Stomach (tissue), 8 donors: ENCODE measurements at regions not wholly inside any gene's neighbourhood (a gene's known extent, or its start where the extent isn't known, plus 50 kb on each side); places are given as distances from the start of the nearest gene placed in this dataset.

Experiments used
- DNase-seq, 2 donors: peaks; one replicate each; pipeline versions ENCODE4 v3.0.0 to v3.0.0-alpha.2; 2013 to 2019
- H3K27ac ChIP-seq, 5 donors: fragments of 200-600 bp in 4 of 5; sonication (generic) in 4 of 5; one replicate each; pipeline ENCODE4 v1.5.1; 2013 to 2019; ENCODE audit warnings: mild to moderate bottlenecking in 1 of 5, moderate library complexity in 1 of 5
- H3K27me3 ChIP-seq, 3 donors: fragments of 200-600 bp; sonication (generic); one replicate each; pipeline ENCODE4 v1.5.1; 2017 to 2019; ENCODE audit warnings: mixed run types in 1 of 3
- H3K36me3 ChIP-seq, 4 donors: fragments of 200-600 bp; sonication (generic); 1 replicate in 3 of 4; 2 replicates in 1 of 4; pipeline ENCODE4 v1.5.1; 2016 to 2019
- H3K4me1 ChIP-seq, 4 donors: fragments of 200-600 bp; sonication (generic); one replicate each; pipeline ENCODE4 v1.5.1; 2016 to 2019
- H3K4me3 ChIP-seq, 4 donors: fragments of 200-600 bp; sonication (generic) in 3 of 4; one replicate each; pipeline ENCODE4 v1.5.1; 2016 to 2019; ENCODE audit warnings: mild to moderate bottlenecking in 1 of 4
- H3K9me3 ChIP-seq, 4 donors: fragments of 200-600 bp; sonication (generic); one replicate each; pipeline ENCODE4 v1.5.1; 2016 to 2019
- CTCF ChIP-seq, 7 experiments: fragments of 450-650 bp in 4 of 7; fragments of 200-600 bp in 3 of 7; sonication (generic) in 3 of 7; IDR thresholded peaks; one replicate each; pipeline ENCODE4 v1.5.1; 2016 to 2019; ENCODE audit warnings: antibody characterized with exemption in 7 of 7, control low read depth in 2 of 7, mild to moderate bottlenecking in 1 of 7
- EP300 ChIP-seq: sonication (generic); formaldehyde crosslinking; IDR thresholded peaks from one replicate; pipeline ENCODE4 v1.6.1; 2017; ENCODE audit warnings: antibody characterized with exemption
- POLR2A ChIP-seq, 4 donors: fragments of 450-650 bp; IDR thresholded peaks; one replicate each; pipeline ENCODE4 v1.6.1; 2016; ENCODE audit warnings: antibody characterized with exemption in 4 of 4, control low read depth in 2 of 4, mild to moderate bottlenecking in 1 of 4, moderate library complexity in 1 of 4
- POLR2AphosphoS5 ChIP-seq, 3 donors: sonication (generic); formaldehyde crosslinking; IDR thresholded peaks; one replicate each; pipeline ENCODE4 v1.6.1; 2016; ENCODE audit warnings: antibody characterized with exemption in 3 of 3
- WGBS, 5 donors: extraction: QIAGEN DNeasy Blood & Tissue Kit in 3 of 5; methylation state at CpG; one replicate each; pipeline versions ENCODE4 v1.1.5 to v1.1.7; 2013 to 2018; 5-methylcytosine and 5-hydroxymethylcytosine counted together
- intact Hi-C: fragments of 100-400 bp; cut with DNase I; formaldehyde crosslinking; loops from one replicate; pipeline ENCODE4 v1.15.1; 2023; ENCODE audit warnings: low total_unique reads
- small RNA-seq, 4 donors: library from RNA; depleted of rRNA; stranded (forward); fragments of <200 nt; gene quantifications; one replicate each; pipeline ENCODE3, GENCODE V24; 2016
- donor health status: healthy with polysubstance abuse.
- donor health status: Bipolar disorder and iron deficiency.
- donor health status: healthy.

- DNase-seq: no peak
- H3K4me1 ChIP-seq: no peaks in the 10 kb centered on the region
- H3K9me3 ChIP-seq: no peaks in the 10 kb centered on the region
- no peaks in the 10 kb centered on the region for H3K36me3 ChIP-seq
- H3K27me3 ChIP-seq: no peaks in the 10 kb centered on the region
- TF ChIP-seq POLR2A (IDR thresholded peaks at IDR 0.05) (no peak), POLR2AphosphoS5 (IDR thresholded peaks at IDR 0.05) (no peak), CTCF (IDR thresholded peaks at IDR 0.05) (no peak), EP300 (no peak)
- 57 to 90% (median 83%) methylated on average over 2 to 3 of the region's 3 CpGs for WGBS, 5 donors
- H3K4me3 ChIP-seq: no peak overlapping the region
- no peak overlapping the region for H3K27ac ChIP-seq
- intact Hi-C loops: no loop called here
Observed at GRCh38 chr12:11595080-11595479, 54.4 kb upstream of the ETV6 start.

DNA sequence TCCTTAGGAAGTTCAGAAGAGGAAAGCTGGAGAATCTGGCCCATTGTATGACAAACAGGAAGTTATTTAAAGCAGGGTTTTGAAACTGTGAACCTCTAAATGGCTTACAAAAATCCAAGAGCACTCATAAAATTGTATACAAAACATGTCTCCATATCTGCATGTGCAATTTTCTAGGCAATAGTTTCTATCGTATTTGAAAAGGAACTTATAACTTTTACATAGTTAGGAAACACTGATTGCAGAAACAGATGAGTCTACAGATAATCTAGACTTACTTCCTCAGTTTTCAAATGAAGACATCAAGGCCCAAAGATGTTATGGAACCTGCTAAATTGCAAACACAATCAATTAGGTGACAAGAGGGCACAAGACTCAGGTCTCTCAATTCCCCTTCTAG, 53.3 kb upstream of the ETV6 start:
- Histone ChIP-seq H3K4me3 (no peak overlapping the region), H3K27me3 (no peaks in the 10 kb centered on the region), H3K9me3 (no peaks in the 10 kb centered on the region), H3K4me1 (no peaks in the 10 kb centered on the region), H3K36me3 (no peaks in the 10 kb centered on the region), H3K27ac (no peak overlapping the region)
- DNase-seq: no peak
- intact Hi-C loops: no loop called here
- WGBS, 5 donors: 63 to 85% (median 72%) methylated on average over 1 of the region's 1 CpG
- no peak for TF ChIP-seq POLR2AphosphoS5 (IDR thresholded peaks at IDR 0.05)
- no peak for TF ChIP-seq EP300
- TF ChIP-seq POLR2A (IDR thresholded peaks at IDR 0.05): no peak
- no peak for TF ChIP-seq CTCF (IDR thresholded peaks at IDR 0.05)

- H3K9me3 ChIP-seq: no peaks in the 10 kb centered on the region
- intact Hi-C loops: no loop called here
- no peaks in the 10 kb centered on the region for H3K36me3 ChIP-seq
- H3K27ac ChIP-seq: no peak overlapping the region
- H3K4me3 ChIP-seq: no peak overlapping the region
- TF ChIP-seq POLR2AphosphoS5 (IDR thresholded peaks at IDR 0.05) (no peak), EP300 (no peak), POLR2A (IDR thresholded peaks at IDR 0.05) (no peak), CTCF (IDR thresholded peaks at IDR 0.05) (no peak)
- no peak for DNase-seq
- 66 to 96% (median 81%) methylated on average over 7 of the region's 7 CpGs for WGBS, 5 donors
- no peaks in the 10 kb centered on the region for H3K27me3 ChIP-seq
- no peaks in the 10 kb centered on the region for H3K4me1 ChIP-seq
Observed at GRCh38 chr12:11598900-11599299, 50.6 kb upstream of the ETV6 start.

Small RNA genes lying in the stretch of these regions (small RNA-seq; reads per million reads assigned to genes)
- gene AC007450.3: 0 reads per million in 4 donors
- gene HIGD1AP8: 0 reads per million in 4 donors
- gene RNU7-60P: 0 reads per million in 4 donors
